ENCODE measurements at regions not wholly inside any gene's neighbourhood (a gene's known extent, or its start where the extent isn't known, plus 50 kb on each side); places are given as distances from the start of the nearest gene placed in this dataset.

GRCh38 chr3:101085752-101086151, 92.5 kb upstream of the ABI3BP start:
- no peak for DNase-seq (ENCODE audit: low read depth in 2 of 2, low spot score in 1 of 2)

GRCh38 chr3:101084404-101084803, 91.2 kb upstream of the ABI3BP start:
- DNase-seq (ENCODE audit: low read depth in 2 of 2, low spot score in 1 of 2) = no peak

- no peak for DNase-seq (ENCODE audit: low read depth in 2 of 2, low spot score in 1 of 2)
These were observed 88.8 kb upstream of the ABI3BP start for GRCh38 chr3:101081999-101082398.

- DNase-seq (ENCODE audit: low read depth in 2 of 2, low spot score in 1 of 2) = no peak
These were observed 88.2 kb upstream of the ABI3BP start for GRCh38 chr3:101081446-101081845.

- DNase-seq (ENCODE audit: low read depth in 2 of 2, low spot score in 1 of 2) = no peak
These were observed 84.3 kb upstream of the ABI3BP start for GRCh38 chr3:101077361-101078011.

- DNase-seq (ENCODE audit: low read depth in 2 of 2, low spot score in 1 of 2) = no peak
These were observed 81.3 kb upstream of the ABI3BP start for GRCh38 chr3:101074518-101074917.

- DNase-seq (ENCODE audit: low read depth in 2 of 2, low spot score in 1 of 2) = no peak
These were observed 79.1 kb upstream of the ABI3BP start for GRCh38 chr3:101072300-101072699.

- no peak for DNase-seq (ENCODE audit: low read depth in 2 of 2, low spot score in 1 of 2)
These were observed 77.5 kb upstream of the ABI3BP start for GRCh38 chr3:101070799-101071121.

- DNase-seq (ENCODE audit: low read depth in 2 of 2, low spot score in 1 of 2) = peak in 1 of 2 donors; percentile 2
These were observed 76.9 kb upstream of the ABI3BP start for GRCh38 chr3:101069901-101070798.

- DNase-seq (ENCODE audit: low read depth in 2 of 2, low spot score in 1 of 2) = no peak
These were observed 75.8 kb upstream of the ABI3BP start for GRCh38 chr3:101068876-101069606.

GRCh38 chr3:101066711-101067129, 73.5 kb upstream of the ABI3BP start:
- DNase-seq (ENCODE audit: low read depth in 2 of 2, low spot score in 1 of 2) = no peak

- DNase-seq (ENCODE audit: low read depth in 2 of 2, low spot score in 1 of 2) = no peak
These were observed 72.7 kb upstream of the ABI3BP start for GRCh38 chr3:101065962-101066361.

- DNase-seq (ENCODE audit: low read depth in 2 of 2, low spot score in 1 of 2) = no peak
These were observed 70.2 kb upstream of the ABI3BP start for GRCh38 chr3:101063401-101063800.

- DNase-seq (ENCODE audit: low read depth in 2 of 2, low spot score in 1 of 2) = no peak
These were observed 68.1 kb upstream of the ABI3BP start for GRCh38 chr3:101061312-101061711.

- DNase-seq (ENCODE audit: low read depth in 2 of 2, low spot score in 1 of 2) = no peak
These were observed 57.6 kb upstream of the ABI3BP start for GRCh38 chr3:101050866-101051265.

- DNase-seq (ENCODE audit: low read depth in 2 of 2, low spot score in 1 of 2) = no peak
These were observed 56.8 kb upstream of the ABI3BP start for GRCh38 chr3:101050046-101050445.

- DNase-seq (ENCODE audit: low read depth in 2 of 2, low spot score in 1 of 2) = no peak
These were observed 56.3 kb upstream of the ABI3BP start for GRCh38 chr3:101049532-101049931.

GRCh38 chr3:101043687-101044078, 50.5 kb upstream of the ABI3BP start:
- DNase-seq (ENCODE audit: low read depth in 2 of 2, low spot score in 1 of 2) = no peak

GRCh38 chr3:101042996-101043686, 49.9 kb upstream of the ABI3BP start:
- no peak for DNase-seq (ENCODE audit: low read depth in 2 of 2, low spot score in 1 of 2)
